ENCODE measurements at regions not wholly inside any gene's neighbourhood (a gene's known extent, or its start where the extent isn't known, plus 50 kb on each side); places are given as distances from the start of the nearest gene placed in this dataset.

DNA sequence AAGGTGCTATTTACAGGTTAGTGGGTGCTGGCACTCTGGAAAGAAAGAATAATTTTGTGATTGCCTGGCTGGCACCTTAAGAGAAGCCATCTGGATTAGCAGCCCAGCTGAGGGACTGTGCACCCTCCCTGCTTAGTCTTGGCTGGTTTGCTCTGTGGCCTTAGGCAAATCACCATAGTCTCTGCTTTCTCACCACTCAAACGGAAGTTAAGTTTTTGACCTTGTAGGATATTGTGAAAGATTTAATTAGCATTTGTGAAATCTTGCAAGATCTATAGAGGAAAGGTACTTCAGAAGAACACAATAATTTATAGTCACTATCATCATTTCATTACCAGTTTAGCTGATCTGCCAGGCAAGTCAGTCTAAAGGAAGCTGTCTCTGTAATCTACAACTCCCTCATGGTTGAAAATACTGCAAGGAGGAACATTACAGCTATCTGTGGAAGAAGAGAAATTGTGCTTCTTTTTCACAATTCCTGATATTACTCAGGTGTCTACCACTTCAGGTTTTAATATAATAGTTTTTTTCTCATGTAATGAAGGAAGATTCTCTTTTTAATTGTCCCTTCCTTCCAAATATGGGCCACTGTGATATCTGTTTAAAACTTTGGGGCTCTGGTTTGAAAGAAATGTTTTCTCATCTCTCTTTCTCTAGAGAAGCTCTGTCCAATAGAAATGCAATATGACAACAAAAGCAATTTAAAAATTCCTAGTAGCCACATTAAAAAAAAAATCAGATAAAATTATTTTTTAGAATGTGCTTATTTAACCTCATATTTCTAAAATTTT lies 219.6 kb downstream of the PTEN start:
- TF ChIP-seq POLR2AphosphoS5 (IDR thresholded peaks at IDR 0.05; ENCODE audit: low read depth, low read length) = no peak
- TF ChIP-seq SIN3A (IDR thresholded peaks at IDR 0.05; ENCODE audit: borderline replicate concordance, insufficient read depth, low read length) = no peak
- TF ChIP-seq REST (IDR thresholded peaks at IDR 0.05; ENCODE audit: insufficient read depth in 1 of 2, low read depth in 2 of 2, low read length in 2 of 2) = no peak
- no peak for TF ChIP-seq TAF1 (IDR thresholded peaks at IDR 0.05; ENCODE audit: borderline replicate concordance, insufficient read depth, low read length)
- TF ChIP-seq FOXP2 (optimal IDR thresholded peaks at IDR 0.05; ENCODE audit: borderline replicate concordance, extremely low read depth, extremely low read length, insufficient read depth) = no peak

Data from PFSK-1 (cell line).